GM21515 (cell line): ENCODE measurements at regions not wholly inside any gene's neighbourhood (a gene's known extent, or its start where the extent isn't known, plus 50 kb on each side); places are given as distances from the start of the nearest gene placed in this dataset.
"Not testable (repeated sequence)": the region's sequence is repeated elsewhere in the genome, so short reads cannot be mapped to it uniquely, and the experiment has no call there.

Source experiments
- ATAC-seq: cut with Tn5 transposase; IDR thresholded peaks from one replicate; pipeline ENCODE4 v1.9.1; 2021; ENCODE audit not compliant: unreplicated experiment

DNA sequence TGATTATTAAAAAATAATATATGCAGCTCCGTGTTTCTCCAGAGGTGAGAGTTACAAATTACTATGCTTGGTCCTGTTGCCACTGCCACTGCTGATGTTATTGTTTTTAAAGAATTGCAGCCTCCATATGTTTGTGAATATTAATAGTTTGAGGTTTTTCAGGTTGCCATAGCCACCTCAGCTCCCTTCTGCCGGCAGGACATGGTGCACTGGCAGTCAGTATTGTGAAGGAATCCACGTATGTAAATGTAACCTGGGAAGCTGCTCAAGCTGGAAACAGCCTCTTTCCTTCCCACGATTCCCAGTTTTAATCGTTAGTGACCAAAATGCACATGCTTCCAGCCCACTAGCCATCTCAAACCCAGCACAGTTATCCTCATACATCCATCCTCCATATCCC, 184.4 kb upstream of the CCNG1 start:
- no peak for ATAC-seq

DNA sequence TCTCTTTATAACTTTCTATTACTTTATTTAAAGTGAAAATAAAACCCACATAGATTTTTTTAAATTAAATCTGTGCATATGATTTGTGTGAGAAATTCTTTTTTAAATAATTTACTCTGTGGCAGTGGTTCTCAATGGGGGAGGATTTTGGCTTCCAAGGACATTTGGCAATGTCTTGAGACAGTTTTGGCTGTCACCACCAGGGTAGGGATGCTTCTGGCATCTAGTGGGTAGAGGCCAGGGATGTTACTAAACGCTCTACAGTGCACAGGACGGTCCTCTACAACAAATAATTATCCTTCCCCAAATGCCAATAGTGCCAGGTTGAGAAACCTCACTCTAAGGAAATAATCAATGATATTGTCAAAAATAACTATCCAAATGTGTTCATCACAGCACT, 177.9 kb upstream of the CCNG1 start:
- no peak for ATAC-seq

DNA sequence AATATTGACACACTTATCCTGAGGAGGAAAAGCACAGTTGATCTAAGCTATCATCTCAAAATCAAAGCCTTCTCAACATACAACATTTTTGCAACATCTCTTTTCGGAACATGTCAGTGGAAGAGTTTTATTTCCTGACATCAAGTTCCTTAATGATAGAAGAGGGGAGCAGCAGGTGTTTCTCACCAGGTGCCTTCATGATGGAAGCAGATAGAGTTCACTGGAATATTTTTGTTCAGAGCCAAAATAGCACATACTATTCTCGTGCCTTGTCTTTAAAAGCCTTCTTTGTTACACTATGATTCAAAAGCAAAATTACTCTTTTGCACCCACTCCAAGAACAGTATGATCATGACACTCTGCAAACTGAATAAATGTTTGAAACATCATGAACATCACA, 176.9 kb upstream of the CCNG1 start:
- ATAC-seq: no peak

DNA sequence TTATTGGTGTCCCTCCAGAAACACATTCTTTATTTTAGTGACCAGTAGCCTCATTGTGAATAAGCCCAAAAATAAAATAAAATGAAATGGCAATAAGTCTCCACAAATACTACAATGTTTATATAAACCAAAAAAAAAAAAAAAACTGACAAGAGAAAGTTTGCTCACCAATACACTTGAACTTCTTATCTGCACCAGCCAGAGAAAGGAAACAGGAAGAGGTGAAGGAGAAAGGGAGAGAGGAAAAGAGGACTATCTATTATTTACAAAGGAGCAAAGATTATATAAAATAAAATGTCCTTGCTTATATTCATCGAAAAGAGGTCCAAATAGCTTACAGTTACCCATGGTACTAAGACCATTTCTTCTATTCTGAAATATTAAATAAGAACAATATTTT, 176.4 kb upstream of the CCNG1 start:
- no peak for ATAC-seq

DNA sequence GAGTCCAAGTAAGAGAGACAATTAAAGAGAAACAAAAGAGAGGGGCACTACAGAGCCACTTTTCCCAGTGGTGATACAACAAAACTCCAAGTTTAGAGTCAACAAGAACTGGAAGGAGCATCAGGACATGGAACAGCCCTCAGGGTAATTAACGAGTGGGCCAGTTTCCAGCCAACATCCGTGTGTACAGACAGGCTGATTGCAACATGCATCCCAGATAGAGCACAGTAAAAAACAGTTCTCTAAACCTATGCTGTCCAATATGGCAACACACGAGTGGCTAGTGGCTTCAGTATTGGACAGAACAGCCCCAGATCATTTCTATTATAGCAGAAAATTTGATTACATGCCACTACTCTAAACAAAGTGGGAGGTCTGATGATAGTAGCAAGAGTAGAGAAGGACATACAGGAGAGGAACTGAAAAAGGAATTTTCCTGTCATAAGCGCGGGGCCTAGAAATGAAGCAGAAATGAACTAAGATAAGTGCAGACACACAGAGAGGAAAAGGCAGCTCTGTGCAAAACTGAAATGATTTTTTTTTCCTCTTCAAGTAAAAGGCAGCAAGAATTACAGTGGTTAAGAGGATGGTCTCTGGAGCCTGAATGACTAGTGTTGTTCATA, 175.6 kb upstream of the CCNG1 start:
- ATAC-seq: no peak

DNA sequence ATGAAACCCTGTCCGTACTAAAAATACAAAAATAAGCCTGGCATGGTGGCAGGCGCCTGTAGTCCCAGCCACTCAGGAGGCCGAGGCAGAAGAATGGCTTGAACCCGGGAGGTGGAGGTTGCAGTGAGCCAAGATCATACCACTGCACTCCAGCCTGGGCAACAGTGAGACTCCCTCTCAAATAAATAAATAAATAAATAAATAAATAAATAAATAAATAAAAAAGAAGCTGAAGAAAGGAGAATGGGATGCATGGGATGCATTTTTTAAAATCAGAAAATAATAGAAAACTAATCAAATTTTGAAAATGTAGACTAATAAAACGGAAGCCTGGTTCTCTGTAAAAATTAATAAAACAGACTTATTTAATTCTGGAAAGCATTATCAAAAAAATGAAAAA, 171.1 kb upstream of the CCNG1 start:
- not testable (repeated sequence) for ATAC-seq

DNA sequence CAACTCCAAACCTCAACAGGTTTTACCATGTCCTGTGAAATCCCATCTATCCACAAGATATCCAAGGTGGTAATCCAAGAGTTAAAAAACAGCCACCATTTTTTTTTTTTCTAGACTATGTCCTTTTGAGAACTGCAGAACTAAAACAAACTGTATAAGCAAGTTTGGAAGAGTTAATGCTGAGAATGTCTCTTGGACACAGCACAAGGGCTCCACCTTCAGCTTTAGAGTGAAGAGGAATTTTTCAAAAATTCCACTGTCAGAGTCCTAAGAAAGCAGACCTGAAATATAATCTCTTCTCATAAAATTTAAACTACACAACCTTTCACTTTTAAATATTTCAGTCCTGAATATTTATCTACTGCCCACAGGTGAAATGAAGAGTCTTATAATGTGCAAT, 167.8 kb upstream of the CCNG1 start:
- no peak for ATAC-seq

DNA sequence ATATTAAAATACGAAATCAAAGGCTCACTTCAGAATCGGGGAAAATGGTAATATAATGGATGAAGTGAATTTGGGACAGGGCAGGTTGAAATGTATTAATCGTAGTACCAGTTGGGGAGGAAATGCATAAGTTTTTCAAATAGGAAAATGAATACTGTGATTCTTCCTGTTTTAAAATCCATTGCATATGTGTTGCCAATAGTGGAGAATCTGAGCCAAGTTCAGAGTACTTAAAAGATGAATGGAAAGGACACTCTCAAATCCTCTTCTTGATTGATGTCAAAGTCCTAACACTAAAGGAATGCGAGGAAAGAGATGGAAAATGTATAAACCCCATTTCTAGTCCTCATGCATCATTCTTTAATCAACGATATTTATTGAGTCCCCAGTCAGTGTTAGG, 160.9 kb upstream of the CCNG1 start:
- no peak for ATAC-seq

DNA sequence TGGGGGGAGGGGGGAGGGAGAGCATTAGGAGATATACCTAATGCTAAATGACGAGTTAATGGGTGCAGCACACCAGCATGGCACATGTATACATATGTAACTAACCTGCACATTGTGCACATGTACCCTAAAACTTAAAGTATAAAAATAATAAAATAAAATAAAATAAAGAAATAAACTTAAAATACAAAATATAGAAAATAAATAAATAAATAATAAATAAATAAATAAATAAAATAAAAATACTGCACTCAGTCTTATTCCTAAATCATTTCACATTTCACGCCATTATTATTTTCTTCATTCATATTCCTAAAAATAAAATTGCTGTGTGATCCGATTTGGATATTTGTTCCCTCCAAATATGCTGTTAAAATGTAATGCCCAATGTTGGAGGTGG, 156.5 kb upstream of the CCNG1 start:
- not testable (repeated sequence) for ATAC-seq

DNA sequence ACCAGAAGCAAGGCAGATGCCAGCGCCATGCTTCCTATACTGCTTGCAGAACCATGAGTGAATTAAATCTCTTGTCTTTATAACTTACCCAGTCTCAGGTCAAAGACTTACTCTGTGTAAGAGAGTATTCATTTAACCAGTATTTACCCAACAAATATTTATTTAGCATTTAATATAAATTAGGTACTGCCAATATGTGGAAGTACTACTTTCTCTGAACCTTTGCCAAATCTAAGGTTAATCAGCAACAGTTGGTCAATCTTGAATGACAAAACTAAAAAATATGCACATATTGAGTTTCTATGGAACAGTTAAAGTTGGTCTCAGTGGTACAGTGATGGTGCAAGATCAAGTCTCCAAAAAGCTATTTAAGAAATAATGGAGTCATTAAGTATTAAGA, 155.9 kb upstream of the CCNG1 start:
- ATAC-seq: no peak

DNA sequence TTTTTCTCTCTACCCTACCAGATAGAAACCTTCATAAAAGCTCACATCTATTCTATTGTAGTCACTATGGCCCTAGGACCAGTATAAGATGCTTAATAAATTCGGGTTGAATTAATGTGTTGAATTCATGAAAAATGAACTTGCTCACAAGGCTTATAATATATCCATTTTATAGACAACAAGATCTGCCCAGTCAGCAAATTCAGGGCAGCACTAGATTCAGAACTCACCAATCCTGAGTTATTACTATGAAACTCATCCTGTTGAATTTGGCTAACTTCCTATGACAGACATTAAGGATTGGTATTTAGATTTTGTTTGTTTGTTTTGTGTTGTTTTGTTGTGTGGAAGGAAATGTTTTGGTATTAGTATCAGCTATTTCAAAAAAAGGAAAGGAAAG, 143.6 kb upstream of the CCNG1 start:
- ATAC-seq: no peak

DNA sequence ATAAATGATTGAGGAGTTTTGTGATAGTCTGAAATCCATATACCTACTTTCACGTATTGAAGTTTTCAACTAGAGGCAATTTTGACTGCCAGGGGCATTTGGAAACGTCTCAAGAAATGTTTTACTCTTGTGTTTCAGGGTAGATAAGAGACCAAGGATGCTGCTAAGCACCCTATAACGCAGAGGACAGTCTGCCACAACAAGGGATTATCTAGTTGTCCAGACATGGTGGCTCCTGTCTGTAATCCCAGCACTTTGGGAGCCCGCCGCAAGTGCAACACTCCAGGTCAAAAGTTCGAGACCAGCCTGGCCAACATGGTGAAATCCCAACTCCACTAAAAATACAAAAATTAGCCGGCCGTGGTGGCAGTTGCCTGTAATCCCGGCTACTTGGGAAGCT, 133.7 kb upstream of the CCNG1 start:
- no peak for ATAC-seq

DNA sequence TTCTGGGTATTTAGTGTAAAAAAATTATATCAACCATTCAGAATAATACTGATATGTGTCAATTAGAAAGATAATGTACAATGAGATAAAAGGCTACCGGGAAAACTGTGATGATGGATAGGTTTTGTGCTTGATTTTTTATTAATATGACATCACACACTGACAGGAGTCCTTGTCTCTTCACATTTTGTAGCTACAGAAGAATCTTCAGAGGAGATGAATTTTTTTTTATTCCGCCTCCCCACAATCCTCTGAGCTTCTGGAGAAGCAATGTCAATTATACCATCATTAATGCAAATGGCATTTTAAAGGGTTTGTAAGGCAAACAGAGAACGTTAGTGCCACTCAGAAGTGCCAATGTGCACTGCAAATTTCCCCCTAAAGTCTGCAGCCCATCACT, 131.7 kb upstream of the CCNG1 start:
- ATAC-seq: no peak

DNA sequence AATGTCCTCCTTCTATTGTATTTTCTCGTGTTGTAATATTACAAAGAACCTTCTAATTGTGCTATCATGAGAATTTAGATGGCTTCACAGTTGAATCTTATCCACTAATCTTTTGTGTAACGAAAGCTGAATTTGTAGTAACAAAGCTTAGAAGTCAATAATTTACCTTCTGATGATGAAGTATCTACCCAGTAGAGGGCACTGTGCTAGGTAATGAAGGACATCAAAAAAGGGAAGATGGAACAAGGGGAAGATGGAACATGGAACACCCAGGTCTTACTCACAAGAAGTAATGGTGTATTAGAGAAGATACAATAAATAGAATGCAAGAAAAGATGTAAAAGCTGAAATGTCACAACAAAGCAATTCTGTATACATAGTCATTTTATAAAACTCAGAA, 131.0 kb upstream of the CCNG1 start:
- no peak for ATAC-seq

DNA sequence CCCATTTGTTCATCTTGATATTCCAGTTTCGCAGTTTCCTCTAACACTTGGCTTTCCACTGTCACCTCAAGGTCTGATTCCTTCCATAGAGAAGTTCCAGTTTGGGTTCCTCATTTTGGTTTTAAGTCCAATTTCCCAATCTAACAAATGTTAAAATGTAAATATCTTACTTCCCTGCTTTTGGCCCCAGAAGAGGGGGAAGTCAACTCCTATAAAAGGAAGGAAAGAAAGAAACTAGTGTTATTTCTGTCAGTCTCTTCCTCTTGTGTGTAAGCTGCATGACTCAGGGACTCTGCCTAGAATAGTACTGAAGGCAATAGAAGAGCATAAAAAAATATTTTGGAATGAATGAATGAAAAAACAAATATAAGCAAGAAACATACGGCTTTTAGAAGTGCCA, 127.5 kb upstream of the CCNG1 start:
- no peak for ATAC-seq

DNA sequence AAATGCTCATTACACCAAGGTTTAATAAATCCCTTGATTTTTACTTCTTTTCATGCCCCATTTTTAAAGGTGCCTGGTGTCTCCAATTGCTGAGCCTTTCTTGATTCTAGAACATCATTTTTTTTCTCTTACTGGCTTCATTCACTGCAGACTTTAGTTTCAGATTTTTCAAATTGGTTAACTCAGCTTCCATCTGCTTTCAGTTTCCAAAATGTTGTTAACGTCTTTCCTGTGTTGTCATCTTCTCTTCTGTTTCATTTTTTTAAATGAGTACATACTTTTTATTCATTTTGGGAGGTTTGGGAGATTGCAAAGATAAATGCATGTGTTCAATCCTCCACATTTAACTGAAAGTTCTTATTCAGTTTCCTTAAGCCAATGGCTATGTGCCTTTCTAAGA, 126.4 kb upstream of the CCNG1 start:
- no peak for ATAC-seq

DNA sequence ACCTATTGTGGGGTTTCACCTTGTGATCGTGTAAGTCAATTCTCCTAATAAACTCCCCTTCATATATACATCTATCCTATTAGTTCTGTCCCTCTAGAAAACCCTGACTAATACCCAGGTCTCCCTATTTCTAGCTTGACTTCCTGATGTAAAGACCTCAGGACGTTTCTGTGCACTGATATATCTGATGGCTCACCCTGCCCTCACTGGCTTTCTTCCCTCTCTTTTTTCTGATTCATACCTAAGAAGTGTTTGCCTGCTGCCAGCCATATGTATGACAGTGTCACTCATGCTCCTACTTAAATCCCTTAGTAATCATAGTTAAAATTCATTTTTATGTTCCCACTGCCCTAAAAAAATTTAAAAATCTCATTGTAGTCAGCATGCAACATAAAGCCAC, 124.8 kb upstream of the CCNG1 start:
- no peak for ATAC-seq

DNA sequence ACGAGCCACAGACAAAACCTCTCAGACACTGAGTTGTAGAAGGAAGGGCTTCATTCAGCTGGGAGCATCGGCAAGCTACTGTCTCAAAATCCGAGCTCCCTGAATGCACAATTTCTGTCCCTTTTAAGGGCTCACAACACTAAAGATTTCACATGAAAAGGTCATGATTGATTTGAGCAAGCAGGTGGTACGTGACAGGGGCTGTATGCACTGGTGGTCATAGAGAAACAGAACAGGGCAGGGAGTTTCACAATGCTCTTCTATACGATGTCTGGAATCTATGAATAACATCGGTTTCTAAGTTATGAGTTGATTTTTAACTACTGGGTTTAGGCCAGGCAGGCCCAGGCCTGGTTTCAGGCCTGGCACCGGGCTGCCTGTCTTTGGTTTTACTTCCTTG, 124.3 kb upstream of the CCNG1 start:
- ATAC-seq: not testable (repeated sequence)

DNA sequence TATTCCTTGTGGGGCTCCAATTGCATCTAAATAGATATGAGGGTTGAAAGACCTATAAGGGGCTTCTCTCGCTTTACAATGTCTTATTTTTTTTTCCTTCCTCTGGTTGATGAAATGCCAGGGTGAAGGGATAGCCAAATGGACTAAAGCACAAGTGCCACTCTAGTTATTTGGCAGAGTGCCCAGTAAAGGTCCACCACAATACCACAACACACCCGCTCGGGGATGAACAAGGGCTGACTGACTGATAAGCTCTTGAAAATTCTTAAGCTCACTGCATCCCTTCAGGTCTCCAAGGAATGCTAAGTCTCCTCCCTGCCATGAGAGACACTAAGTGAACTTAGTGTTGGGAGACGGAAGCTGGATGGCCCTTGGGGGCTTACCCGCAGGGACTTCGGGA, 121.0 kb upstream of the CCNG1 start:
- ATAC-seq: not testable (repeated sequence)

DNA sequence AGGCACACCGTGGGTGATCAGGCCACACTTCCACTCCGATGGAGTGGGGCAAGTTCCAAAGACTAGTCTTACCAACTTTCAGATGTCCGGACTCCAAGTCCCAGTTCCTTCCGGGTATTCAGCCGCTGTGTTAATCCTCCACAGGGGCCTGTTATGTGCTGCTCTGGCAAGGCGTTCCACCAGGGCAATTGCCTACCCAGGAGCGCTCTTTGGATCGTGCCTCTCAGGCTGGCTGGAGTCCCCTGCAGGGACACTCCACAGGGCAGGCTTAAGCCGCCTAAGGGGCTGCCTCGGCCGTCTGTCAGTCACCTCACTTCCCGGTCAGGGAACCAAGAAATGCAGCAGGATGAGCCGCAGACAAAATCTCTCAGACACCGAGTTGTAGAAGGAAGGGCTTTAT, 118.7 kb upstream of the CCNG1 start:
- no peak for ATAC-seq

DNA sequence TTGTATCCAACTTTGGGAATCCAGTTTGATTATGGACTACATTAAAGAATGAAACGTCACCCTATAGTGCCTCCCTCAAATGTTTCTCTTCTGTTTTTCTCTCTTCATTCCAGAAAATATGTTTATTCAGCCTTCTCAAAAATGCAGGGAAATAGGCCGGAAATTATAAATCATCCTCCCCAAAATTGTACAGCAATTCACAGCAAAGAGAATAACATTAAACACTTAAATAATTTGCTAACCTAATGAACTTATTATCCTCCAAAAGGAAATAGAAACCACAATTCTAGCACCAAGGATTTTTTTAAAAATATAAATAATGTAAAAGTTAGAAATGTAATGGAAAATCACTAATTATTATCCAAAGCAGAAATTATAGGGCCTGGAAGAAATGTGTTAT, 115.9 kb upstream of the CCNG1 start:
- ATAC-seq: no peak

DNA sequence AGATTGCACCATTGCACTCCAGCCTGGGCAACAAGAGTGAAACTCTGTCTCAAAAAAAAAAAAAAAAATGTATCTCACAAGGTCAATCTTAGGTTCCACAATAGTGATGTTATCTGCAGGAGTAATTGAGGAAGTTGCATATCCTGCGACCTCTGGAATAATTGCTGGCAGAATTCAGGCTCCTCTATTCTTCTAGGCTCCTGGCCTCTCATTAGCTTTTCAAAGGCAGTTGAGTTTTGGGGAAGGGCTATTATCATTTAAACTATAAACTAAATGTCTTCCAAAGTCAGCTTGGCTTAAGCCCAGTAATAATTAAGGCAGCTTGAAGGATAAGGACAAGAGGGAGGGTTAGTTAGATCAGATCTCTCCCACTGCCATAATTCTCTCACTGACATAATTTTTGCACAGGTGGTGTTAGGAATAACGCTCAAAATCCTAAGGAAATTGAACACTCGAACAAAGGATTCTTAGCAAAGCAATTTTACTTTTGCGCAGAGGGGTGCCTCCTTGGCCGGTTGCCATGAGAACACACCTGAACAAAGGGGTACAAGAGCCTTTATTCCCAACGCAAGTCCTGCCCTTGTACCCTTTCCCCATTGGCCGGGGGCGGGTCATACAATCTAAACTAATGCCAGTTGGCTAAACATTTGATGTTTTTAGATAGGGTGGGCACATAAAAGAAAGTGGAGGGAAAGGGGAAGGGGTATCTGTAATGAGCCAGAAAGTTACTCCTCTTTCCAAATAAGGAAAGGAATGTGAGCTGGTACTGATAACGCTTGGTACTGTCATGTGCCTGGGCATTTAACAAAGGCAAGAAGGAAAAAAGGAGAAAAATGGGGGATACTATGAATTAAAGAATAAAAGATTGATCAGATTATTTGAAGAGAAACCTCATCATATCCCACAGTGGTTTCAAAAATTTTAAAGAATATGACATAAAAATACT, 106.4 kb upstream of the CCNG1 start:
- no peak for ATAC-seq

DNA sequence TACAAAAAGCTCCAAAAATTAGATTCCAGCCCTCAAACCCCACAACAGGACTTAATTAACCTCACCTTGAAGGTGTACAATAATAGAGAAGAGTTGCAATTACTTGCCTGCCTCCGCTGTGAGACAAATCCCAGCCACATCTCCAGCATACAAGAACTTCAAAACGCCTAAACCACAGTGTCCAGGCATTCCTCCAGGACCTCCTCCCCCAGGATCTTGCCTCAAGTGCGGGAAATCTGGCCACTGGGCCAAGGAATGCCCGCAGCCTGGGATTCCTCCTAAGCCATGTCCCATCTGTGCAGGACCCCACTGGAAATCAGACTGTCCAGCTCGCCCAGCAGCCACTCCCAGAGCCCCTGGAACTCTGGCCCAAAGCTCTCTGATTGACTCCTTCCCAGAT, 101.3 kb upstream of the CCNG1 start:
- ATAC-seq: not testable (repeated sequence)
